ENCODE measurements at regions not wholly inside any gene's neighbourhood (a gene's known extent, or its start where the extent isn't known, plus 50 kb on each side); places are given as distances from the start of the nearest gene placed in this dataset.

GRCh38 chr16:79959226-79959625, 358.7 kb upstream of the MAF start:
- TF ChIP-seq CTCF (IDR thresholded peaks at IDR 0.05) (no peak), POLR2A (IDR thresholded peaks at IDR 0.05) (no peak)
